ENCODE measurements at regions not wholly inside any gene's neighbourhood (a gene's known extent, or its start where the extent isn't known, plus 50 kb on each side); places are given as distances from the start of the nearest gene placed in this dataset.

DNA sequence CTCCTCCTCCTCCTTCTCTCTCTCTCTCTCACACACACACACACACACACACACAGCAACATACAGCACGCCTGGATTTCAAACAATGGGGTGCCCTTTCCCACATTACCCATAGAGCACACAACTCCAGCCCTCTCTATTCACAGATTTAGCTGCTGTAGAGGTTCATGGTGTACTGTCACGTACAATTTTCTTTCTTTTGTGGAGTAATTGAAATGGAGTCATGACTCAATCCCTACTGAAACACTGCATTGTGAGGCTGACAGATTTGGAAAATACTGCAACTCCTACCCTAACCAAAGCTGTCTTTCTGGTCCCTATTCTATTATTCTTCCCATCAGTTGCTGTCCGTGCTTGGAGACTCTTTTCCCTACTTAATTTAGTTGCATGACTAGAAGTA lies 166.9 kb downstream of the EDN1 start:
- TF ChIP-seq, protein P1, sequence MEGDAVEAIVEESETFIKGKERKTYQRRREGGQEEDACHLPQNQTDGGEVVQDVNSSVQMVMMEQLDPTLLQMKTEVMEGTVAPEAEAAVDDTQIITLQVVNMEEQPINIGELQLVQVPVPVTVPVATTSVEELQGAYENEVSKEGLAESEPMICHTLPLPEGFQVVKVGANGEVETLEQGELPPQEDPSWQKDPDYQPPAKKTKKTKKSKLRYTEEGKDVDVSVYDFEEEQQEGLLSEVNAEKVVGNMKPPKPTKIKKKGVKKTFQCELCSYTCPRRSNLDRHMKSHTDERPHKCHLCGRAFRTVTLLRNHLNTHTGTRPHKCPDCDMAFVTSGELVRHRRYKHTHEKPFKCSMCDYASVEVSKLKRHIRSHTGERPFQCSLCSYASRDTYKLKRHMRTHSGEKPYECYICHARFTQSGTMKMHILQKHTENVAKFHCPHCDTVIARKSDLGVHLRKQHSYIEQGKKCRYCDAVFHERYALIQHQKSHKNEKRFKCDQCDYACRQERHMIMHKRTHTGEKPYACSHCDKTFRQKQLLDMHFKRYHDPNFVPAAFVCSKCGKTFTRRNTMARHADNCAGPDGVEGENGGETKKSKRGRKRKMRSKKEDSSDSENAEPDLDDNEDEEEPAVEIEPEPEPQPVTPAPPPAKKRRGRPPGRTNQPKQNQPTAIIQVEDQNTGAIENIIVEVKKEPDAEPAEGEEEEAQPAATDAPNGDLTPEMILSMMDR (IDR thresholded peaks at IDR 0.05; ENCODE audit: poor library complexity, severe bottlenecking): no peak
- TF ChIP-seq, protein P2, sequence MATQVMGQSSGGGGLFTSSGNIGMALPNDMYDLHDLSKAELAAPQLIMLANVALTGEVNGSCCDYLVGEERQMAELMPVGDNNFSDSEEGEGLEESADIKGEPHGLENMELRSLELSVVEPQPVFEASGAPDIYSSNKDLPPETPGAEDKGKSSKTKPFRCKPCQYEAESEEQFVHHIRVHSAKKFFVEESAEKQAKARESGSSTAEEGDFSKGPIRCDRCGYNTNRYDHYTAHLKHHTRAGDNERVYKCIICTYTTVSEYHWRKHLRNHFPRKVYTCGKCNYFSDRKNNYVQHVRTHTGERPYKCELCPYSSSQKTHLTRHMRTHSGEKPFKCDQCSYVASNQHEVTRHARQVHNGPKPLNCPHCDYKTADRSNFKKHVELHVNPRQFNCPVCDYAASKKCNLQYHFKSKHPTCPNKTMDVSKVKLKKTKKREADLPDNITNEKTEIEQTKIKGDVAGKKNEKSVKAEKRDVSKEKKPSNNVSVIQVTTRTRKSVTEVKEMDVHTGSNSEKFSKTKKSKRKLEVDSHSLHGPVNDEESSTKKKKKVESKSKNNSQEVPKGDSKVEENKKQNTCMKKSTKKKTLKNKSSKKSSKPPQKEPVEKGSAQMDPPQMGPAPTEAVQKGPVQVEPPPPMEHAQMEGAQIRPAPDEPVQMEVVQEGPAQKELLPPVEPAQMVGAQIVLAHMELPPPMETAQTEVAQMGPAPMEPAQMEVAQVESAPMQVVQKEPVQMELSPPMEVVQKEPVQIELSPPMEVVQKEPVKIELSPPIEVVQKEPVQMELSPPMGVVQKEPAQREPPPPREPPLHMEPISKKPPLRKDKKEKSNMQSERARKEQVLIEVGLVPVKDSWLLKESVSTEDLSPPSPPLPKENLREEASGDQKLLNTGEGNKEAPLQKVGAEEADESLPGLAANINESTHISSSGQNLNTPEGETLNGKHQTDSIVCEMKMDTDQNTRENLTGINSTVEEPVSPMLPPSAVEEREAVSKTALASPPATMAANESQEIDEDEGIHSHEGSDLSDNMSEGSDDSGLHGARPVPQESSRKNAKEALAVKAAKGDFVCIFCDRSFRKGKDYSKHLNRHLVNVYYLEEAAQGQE (IDR thresholded peaks at IDR 0.05; ENCODE audit: borderline replicate concordance): no peak
- TF ChIP-seq MXI1 (conservative IDR thresholded peaks at IDR 0.05; ENCODE audit: poor library complexity, severe bottlenecking) (no peak), EZH2 (IDR thresholded peaks at IDR 0.05; ENCODE audit: borderline replicate concordance, insufficient read depth, low read length, poor library complexity, severe bottlenecking) (no peak), RAD21 (conservative IDR thresholded peaks at IDR 0.05) (no peak)
